KMS-11 (cell line): ENCODE measurements at regions not wholly inside any gene's neighbourhood (a gene's known extent, or its start where the extent isn't known, plus 50 kb on each side); places are given as distances from the start of the nearest gene placed in this dataset.

Experiments
- H2AFZ ChIP-seq: fragments of 200-600 bp; sonication (generic); 2 replicates; pipeline ENCODE4 v1.6.1; 2016; ENCODE audit warnings: antibody characterized with exemption, mixed run types, low read depth
- H3K27ac ChIP-seq: fragments of 200-600 bp; sonication (generic); 2 replicates; pipeline ENCODE4 v1.6.1; 2016; ENCODE audit warnings: mild to moderate bottlenecking, mixed run types
- H3K27me3 ChIP-seq: fragments of 200-600 bp; sonication (generic); 2 replicates; pipeline ENCODE4 v1.6.1; 2017; ENCODE audit warnings: mild to moderate bottlenecking, low read depth, mixed run types, moderate library complexity; ENCODE audit not compliant: insufficient read depth
- H3K36me3 ChIP-seq: fragments of 200-600 bp; sonication (generic); 2 replicates; pipeline ENCODE4 v1.6.1; 2017; ENCODE audit warnings: mild to moderate bottlenecking, mixed run types; ENCODE audit not compliant: insufficient read depth
- H3K4me1 ChIP-seq: fragments of 200-600 bp; sonication (generic); 2 replicates; pipeline ENCODE4 v1.6.1; 2016; ENCODE audit warnings: mild to moderate bottlenecking, low read depth, mixed run types; ENCODE audit not compliant: poor library complexity, severe bottlenecking
- H3K4me2 ChIP-seq: fragments of 200-600 bp; sonication (generic); 2 replicates; pipeline ENCODE4 v1.7.0; 2016; ENCODE audit warnings: mild to moderate bottlenecking, mixed run types
- H3K4me3 ChIP-seq: fragments of 200-600 bp; sonication (generic); IDR thresholded peaks from 2 replicates; pipeline ENCODE4 v1.6.1; 2017; ENCODE audit warnings: low read depth, low read length, mixed read lengths; ENCODE audit not compliant: insufficient read depth
- H3K79me2 ChIP-seq: fragments of 200-600 bp; sonication (generic); 2 replicates; pipeline ENCODE4 v1.6.1; 2016; ENCODE audit warnings: low read depth, mixed run types; ENCODE audit not compliant: insufficient read depth
- H3K9ac ChIP-seq: fragments of 200-600 bp; sonication (generic); 2 replicates; pipeline ENCODE4 v1.6.1; 2016; ENCODE audit warnings: mild to moderate bottlenecking, mixed run types
- H4K20me1 ChIP-seq: fragments of 200-600 bp; sonication (generic); 2 replicates; pipeline ENCODE4 v1.6.1; 2016; ENCODE audit warnings: mild to moderate bottlenecking, mixed run types; ENCODE audit not compliant: insufficient read depth
- CTCF ChIP-seq: fragments of 200-600 bp; sonication (generic); conservative IDR thresholded peaks from 2 replicates; pipeline ENCODE4 v1.6.1; 2017; ENCODE audit warnings: low read depth, mild to moderate bottlenecking, antibody characterized with exemption, low read length, moderate library complexity, mixed read lengths

- H3K36me3 ChIP-seq: no peaks in the 10 kb centered on the region
- H3K4me2 ChIP-seq: no peak overlapping the region
- H3K27ac ChIP-seq: no peak overlapping the region
- H3K79me2 ChIP-seq: no peaks in the 10 kb centered on the region
- no peaks in the 10 kb centered on the region for H4K20me1 ChIP-seq
- peaks cover 39% of the 10 kb centered on the region for H3K4me1 ChIP-seq
- no peak for TF ChIP-seq CTCF
- H2AFZ ChIP-seq: no peak overlapping the region
- no peak overlapping the region for H3K9ac ChIP-seq
- H3K4me3 ChIP-seq: no peak overlapping the region
- no peaks in the 10 kb centered on the region for H3K27me3 ChIP-seq
These were observed 861.1 kb downstream of the DHX35 start for GRCh38 chr20:39823224-39823623.

- no peak overlapping the region for H2AFZ ChIP-seq
- no peaks in the 10 kb centered on the region for H3K79me2 ChIP-seq
- no peak for TF ChIP-seq CTCF
- peaks cover 34% of the 10 kb centered on the region for H3K4me1 ChIP-seq
- no peak overlapping the region for H3K27ac ChIP-seq
- no peak overlapping the region for H3K4me3 ChIP-seq
- H3K9ac ChIP-seq: no peak overlapping the region
- no peaks in the 10 kb centered on the region for H4K20me1 ChIP-seq
- H3K27me3 ChIP-seq: no peaks in the 10 kb centered on the region
- H3K36me3 ChIP-seq: no peaks in the 10 kb centered on the region
- H3K4me2 ChIP-seq: no peak overlapping the region
These were observed 860.5 kb downstream of the DHX35 start for GRCh38 chr20:39822667-39823066.

DNA sequence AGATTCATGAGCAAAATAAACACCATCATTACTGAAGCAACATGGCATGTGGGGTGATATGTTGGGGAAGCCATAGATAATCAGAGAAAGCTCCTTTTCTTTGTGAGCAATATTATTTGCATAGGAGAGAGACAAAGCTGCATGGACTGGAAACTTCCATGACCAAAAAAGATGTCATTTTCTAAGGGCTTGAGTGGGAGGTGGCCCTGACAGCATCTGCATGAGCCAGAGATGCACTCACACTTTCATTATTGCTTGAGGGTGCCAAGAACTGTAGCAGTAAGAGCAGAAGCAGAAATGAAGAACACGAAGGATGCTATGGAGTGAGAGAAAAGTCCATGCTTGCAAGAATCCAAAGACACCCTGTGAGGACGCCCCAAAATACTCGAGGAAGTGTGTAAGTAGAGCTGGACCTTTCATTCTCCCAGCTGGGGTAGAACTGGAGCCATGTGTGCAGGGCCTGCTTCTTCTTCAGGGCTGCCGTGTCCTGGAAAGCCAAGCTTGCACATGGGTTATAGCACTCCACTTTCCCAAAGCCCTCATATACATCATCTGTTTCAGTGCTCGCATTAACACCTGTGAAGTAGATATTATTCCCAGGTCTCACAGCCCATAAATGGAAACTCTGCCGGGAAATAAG, 851.2 kb downstream of the DHX35 start:
- Histone ChIP-seq H3K4me1 (no peaks in the 10 kb centered on the region), H3K4me2 (no peak overlapping the region), H3K36me3 (no peaks in the 10 kb centered on the region), H3K9ac (no peak overlapping the region), H3K4me3 (no peak overlapping the region), H4K20me1 (no peaks in the 10 kb centered on the region), H3K27ac (no peak overlapping the region), H3K27me3 (no peaks in the 10 kb centered on the region), H3K79me2 (no peaks in the 10 kb centered on the region), H2AFZ (no peak overlapping the region)
- no peak for TF ChIP-seq CTCF

DNA sequence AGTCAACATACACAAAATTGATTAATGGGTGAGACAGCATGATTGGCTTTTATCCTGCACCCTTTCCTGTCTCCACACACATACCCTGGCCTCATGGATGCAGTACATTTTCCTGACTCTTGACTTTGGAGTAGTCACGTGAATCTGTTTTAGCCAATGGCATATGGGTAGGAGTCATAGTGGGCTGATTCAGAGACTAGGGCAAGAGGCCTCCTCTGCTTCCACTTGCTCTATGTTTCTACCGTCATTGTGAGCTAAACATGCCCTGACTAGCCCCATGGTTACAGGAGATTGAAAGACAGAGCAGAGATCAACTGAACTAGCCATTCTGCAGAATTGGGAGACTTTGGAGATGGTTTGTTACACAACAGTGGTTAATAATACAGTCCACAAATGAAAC, 850.0 kb downstream of the DHX35 start:
- H3K27me3 ChIP-seq: no peaks in the 10 kb centered on the region
- no peak overlapping the region for H3K4me2 ChIP-seq
- H4K20me1 ChIP-seq: no peaks in the 10 kb centered on the region
- H3K27ac ChIP-seq: no peak overlapping the region
- no peaks in the 10 kb centered on the region for H3K79me2 ChIP-seq
- H3K4me1 ChIP-seq: no peaks in the 10 kb centered on the region
- H3K4me3 ChIP-seq: no peak overlapping the region
- no peak overlapping the region for H2AFZ ChIP-seq
- no peak for TF ChIP-seq CTCF
- no peaks in the 10 kb centered on the region for H3K36me3 ChIP-seq
- H3K9ac ChIP-seq: no peak overlapping the region
